GM12874 (cell line): ENCODE measurements at regions not wholly inside any gene's neighbourhood (a gene's known extent, or its start where the extent isn't known, plus 50 kb on each side); places are given as distances from the start of the nearest gene placed in this dataset.

ENCODE experiments used
- TF ChIP-seq, protein P1 (sequence below): IDR thresholded peaks from 2 replicates; pipeline ENCODE4 v1.5.1; 2011; ENCODE audit warnings: low read depth, mild to moderate bottlenecking, control low read depth, low read length, moderate library complexity; ENCODE audit not compliant: insufficient read depth

DNA sequence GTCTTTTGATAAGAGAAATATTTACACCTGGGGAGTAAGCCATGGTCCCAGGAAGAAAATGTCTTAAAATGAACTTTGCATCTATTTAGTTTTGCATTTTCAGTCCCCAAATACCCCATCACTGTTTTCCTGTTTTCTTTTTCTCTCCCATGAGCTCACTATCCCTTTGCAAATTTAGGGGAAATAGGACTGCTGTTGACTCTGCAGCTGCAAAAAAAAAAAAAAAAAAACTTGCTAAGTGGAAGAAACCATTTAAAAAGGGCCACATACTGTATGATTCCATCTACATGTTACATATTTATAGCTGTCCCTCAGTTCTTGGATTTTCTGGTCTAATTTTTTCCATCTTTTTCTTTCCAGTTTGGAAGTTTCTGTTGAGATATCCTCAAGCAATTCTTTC, 98.2 kb upstream of the SERP2 start:
- TF ChIP-seq, protein P1, sequence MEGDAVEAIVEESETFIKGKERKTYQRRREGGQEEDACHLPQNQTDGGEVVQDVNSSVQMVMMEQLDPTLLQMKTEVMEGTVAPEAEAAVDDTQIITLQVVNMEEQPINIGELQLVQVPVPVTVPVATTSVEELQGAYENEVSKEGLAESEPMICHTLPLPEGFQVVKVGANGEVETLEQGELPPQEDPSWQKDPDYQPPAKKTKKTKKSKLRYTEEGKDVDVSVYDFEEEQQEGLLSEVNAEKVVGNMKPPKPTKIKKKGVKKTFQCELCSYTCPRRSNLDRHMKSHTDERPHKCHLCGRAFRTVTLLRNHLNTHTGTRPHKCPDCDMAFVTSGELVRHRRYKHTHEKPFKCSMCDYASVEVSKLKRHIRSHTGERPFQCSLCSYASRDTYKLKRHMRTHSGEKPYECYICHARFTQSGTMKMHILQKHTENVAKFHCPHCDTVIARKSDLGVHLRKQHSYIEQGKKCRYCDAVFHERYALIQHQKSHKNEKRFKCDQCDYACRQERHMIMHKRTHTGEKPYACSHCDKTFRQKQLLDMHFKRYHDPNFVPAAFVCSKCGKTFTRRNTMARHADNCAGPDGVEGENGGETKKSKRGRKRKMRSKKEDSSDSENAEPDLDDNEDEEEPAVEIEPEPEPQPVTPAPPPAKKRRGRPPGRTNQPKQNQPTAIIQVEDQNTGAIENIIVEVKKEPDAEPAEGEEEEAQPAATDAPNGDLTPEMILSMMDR: no peak

DNA sequence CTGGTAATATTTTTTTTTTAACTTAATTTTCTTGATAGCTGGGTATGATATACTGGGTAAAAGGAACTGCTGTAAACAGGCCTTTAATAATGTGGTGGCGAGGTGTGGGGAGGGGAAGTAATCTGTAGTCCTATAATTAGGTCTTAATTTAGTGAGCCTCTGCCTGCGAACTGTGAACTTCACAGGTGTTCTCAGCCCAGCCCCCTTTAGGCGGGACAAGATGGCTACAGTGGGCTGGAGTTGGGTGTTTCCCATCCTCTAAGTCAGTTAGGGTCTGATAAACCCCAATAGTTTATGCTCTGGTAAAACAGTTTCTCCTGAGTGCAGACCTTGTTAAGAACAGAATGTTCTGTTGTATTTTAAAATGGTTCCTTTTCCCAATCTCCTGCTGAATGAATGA, 97.6 kb upstream of the SERP2 start:
- TF ChIP-seq, protein P1: no peak

DNA sequence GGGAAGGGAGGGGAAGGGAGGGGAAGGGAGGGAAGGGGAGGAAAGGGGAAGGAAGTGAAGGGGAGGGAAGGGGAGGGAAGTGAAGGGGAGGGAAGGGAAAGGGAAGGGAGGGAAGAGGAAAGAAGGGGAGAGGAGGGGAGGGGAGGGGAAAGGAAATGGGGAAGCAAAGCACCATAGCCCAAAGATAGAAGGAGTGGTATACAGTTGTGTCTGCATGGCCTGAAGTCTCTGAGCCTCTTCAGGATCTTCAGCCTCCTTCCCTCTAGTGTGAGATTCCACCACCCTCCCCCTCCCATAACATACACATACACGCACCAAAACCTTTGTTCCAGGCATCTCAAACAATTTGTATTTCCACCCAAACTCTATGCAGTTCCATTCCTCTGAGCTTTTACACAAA, 96.2 kb upstream of the SERP2 start:
- TF ChIP-seq, protein P1: no peak

DNA sequence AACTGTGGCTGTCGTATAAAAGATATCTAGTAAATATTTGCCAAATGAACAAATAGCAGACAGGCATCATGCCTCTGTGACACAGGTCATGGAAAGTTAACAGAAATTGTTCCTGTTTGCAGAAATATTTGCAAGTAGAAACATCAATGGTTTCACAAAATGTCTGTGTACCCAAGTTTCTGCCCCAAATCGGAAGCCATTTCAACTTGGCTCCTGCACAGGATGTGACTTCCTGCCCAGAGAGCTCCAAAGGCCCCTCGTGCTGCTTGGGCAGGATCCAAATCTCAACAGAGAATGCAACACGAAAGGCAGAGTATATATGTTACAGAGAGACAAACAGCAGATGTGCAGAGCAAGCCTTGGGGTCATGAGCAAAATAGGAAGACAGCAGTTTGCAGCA, 95.5 kb upstream of the SERP2 start:
- TF ChIP-seq, protein P1: no peak

DNA sequence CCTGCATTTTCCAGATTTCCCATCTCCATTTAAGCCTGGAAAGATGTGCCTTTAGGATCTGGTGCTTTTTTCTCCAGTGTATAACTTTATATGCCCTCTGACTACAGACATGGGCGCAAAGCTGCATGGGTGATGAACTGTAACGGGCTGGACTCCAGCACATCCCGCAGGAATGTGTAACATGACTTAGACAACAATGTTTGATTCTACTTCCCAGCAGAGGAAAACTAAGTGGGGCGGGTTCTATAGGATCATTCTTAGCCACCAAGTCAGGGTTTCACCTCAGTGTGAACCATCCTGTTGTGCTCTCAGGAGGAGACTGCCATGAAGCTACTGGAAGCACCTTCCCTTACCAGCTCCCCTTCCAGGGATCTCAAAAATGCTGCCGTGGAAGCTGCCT, 93.2 kb upstream of the SERP2 start:
- TF ChIP-seq, protein P1: no peak

DNA sequence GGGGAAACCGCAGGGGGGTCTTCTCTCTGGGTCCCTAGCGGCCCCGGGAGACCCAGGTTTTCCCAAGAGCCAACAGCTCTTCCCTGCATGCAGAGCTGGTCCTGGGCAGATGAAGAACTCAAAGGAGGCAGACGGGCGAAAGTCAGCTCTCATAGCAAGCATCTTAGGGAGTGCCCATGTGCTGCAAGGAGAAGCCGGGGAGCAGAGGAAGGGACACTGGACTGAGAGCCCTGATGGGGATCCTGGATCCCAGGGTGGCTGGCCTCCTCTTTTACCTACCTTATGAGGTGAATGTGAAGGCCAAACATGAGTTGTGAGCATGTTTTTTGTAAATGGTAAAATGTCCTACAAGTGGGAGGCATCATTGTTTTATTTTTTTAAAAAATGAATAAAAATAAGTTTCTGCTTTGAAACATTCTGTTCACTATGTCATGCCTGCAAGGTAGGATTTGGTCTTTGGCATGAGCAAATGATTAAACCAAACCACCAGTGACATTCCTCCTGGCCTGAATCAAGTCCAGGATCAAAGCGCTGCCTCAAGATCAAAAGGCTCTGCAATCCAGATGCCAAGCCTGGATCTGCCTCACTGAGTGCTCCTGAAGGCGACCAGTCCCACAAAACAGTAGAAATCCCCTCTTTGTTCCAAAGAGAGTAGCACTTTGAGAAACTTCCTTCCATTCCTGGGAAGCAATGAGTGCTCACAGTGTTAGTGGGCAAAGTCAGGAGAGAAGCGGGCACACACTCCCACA, 92.2 kb upstream of the SERP2 start:
- TF ChIP-seq, protein P1: no peak

DNA sequence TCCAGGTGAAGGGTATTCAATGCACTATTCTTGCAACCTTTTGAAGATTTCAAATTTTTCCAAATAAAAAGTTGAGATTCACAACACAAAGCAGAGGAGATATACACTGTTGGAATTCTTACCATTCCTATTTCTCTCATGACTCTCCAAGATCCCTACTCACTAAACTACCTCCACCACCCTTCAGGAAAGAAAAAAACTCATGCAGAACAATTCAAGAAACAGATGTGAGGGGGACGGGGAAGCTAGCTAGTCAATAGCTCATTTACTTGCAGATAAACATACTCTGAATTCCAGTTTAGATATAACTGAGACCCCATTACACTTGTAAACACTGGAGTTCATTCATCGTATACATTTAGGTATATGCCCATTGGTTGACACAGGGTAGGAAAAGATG, 90.0 kb upstream of the SERP2 start:
- TF ChIP-seq, protein P1: no peak
